T1000 (cell line): ENCODE measurements at regions not wholly inside any gene's neighbourhood (a gene's known extent, or its start where the extent isn't known, plus 50 kb on each side); places are given as distances from the start of the nearest gene placed in this dataset.
"Not testable (repeated sequence)": the region's sequence is repeated elsewhere in the genome, so short reads cannot be mapped to it uniquely, and the experiment has no call there.

Experiments
- DNase-seq: peaks from one replicate; lab custom pipeline; 2025; ENCODE audit warnings: mixed read lengths; lab: John Stamatoyannopoulos, UW

- DNase-seq = no peak
Observed at GRCh38 chr2:59250307-59250677, 1009.2 kb upstream of the FANCL start.

GRCh38 chr2:59249441-59250306 is 1008.5 kb upstream of the FANCL start:
- DNase-seq = no peak

DNA sequence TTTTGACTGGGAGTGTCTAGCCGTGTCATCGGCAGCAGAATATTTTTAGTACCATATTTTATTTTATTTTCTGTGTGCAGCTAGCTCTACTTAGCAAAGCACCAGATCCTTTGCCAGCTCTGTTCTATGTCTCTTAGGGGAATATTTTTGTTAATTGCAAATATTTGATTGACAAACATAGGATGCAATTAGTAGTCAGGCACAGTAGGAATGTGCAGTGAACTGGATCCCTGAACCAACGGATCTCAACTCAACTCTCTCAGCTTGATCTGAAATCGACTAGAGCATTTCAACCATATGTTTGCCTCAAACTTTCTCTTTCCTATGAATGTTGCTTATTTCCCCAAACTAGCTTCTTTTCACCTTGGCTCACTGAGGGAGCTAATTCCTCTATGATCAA is 998.0 kb upstream of the FANCL start:
- DNase-seq = no peak

DNA sequence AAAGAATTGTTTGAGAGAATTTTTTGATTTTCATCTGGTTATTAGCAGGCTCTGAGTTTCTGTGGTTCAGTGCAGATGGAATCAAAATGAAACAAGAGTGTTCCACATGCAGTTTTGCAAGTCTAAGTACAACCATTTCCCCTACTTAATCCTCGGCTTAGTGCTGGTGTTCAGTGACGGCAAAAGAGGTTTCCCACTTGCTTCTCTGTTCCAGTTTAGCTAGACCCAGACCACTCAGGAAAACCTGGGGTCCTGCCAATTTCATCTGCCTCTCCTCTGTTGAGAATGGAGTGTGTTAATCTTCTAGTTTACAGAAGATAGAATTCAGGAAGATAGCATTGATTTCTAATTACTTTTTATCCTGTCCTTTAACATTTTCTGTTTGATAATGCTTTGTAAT is 996.2 kb upstream of the FANCL start:
- no peak for DNase-seq

DNA sequence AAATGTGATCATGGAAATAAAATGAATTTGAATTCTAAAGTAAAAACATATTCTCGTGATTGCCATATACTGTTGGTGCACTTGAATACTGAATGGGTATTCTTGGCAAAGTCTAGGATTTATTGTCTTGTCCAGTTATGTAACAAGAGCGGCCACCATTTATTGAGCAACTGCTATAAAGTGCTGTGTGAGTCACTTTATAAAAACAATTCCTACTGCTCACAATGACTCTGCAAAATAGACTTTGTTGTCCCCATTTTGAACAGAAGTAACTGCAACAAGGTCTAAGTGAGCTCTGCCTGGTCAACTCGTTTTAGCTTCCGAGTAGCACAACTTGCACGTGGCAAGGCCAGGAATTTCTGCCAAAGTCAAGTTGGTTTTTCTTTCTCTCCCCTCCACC is 995.6 kb upstream of the FANCL start:
- no peak for DNase-seq

- no peak for DNase-seq
Observed at GRCh38 chr2:59233920-59234319, 992.8 kb upstream of the FANCL start.

DNA sequence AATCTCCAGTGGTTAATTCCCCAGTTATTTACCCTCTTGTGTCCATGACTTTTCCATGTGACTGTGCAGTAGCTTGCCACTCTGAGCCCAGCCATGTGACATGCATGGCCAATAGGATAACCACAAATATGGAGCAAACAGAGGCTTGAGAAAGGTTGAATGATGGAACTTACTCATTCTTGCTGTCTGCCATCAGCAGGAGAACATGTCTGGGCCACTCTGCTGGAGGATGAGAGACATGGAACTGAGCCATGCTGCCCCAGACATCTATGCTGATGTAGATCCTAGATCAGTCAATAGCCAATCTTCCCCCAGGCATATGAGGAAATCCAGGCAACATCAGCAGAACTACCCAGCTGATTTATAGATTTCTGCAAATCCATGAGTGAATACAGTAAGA is 992.3 kb upstream of the FANCL start:
- no peak for DNase-seq

GRCh38 chr2:59232394-59233165 is 991.5 kb upstream of the FANCL start:
- DNase-seq = no peak

DNA sequence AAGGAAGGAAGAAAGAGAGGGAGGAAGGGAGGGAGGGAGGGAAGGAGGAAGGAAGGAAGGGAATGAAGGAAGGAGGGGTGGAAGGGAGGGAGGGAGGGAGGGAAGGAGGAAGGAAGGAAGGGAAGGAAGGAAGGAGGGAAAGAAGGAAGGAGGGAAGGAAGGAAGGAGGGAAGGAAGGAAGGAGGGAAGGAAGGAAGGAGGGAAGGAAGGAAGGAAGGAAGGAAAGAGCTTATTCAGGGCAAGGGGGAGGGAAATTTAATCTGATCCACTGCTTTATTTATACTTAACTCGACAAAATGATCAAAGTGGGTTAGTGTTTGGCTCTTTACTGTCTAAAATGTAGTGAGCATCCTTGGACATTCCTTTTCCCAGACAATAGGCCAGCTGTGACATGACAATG is 985.2 kb upstream of the FANCL start:
- not testable (repeated sequence) for DNase-seq

- no peak for DNase-seq
Observed at GRCh38 chr2:59223742-59224141, 982.6 kb upstream of the FANCL start.

GRCh38 chr2:59217360-59217759 is 976.2 kb upstream of the FANCL start:
- no peak for DNase-seq

DNA sequence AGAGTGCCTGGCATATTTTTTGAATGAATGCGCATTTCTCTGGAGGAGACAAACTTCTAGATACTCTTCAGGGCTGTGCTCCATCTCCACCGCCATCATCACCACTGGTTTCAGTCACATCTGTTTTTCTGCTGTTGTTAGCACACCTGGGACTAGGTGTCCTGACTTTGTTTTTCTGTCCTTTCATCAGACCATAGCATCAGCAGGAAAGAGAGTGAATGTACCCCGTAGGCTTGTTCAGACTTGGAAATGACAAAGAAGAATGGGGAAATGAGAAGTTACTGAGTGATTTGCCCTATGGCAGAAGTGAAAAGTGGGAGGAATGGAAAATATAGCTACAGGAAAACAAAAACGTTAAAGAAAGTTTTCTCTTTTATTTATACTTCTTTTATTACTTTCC is 965.2 kb upstream of the FANCL start:
- no peak for DNase-seq

DNA sequence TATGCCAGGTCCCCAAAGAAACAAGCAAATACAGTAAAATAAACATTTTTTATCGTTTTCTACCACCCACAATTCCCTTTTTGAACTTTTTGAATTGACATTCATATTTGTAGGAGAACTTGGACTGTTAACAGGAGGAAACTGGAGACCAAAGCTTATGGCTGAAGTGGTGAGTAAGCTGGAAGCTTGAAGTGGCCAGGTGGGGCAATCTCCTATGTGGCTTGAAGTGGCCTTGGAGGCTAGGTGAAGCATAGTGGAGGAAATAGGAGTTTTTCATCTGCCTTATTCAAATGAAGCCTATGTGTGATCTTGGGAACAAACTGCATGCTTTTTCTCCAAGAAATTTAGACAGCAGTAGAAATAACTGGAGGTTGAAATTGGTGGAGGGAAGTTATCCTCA is 962.9 kb upstream of the FANCL start:
- DNase-seq = no peak

GRCh38 chr2:59196491-59196890 is 955.4 kb upstream of the FANCL start:
- DNase-seq = peak; percentile 1

DNA sequence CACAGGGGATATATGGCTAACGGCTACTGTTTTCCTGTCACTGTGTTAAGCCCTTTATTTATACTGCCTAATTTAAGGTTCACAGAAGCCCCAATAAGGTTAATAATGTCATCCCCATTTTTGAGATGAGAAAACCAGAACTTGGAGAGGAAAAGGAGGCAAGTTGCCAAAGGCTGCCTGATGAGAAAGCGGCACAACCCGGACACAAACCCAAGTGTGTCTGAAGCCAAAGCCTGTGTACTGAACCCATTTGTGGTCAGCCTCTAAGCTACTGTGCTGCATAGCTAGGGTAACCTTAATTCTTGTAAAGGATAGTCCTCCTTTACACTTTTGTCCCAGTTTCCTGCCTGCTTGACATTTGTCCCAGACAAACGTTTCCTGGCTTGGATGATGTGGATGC is 954.7 kb upstream of the FANCL start:
- no peak for DNase-seq

GRCh38 chr2:59191781-59192180 is 950.7 kb upstream of the FANCL start:
- DNase-seq = no peak

DNA sequence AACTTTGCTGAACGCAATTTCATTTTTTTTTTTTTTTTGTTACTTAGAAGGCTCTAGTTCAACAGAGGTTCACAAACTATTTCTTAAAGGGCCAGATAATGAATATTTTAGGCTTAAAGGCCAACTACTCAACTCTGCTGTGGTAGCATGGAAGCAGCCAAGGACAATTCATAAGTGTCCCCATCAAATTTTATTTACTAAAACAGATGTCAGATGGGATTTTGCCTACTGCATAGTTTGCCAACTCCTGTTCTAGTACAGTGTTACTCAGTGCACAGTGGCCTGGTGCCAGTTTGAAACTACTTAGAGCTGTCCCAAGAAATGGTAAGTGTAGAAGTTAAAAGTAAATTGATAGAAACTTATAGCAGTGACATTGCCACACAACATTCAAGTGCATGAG is 949.4 kb upstream of the FANCL start:
- DNase-seq = no peak

- DNase-seq = peak; percentile 6
Observed at GRCh38 chr2:59184276-59185020, 943.3 kb upstream of the FANCL start.

DNA sequence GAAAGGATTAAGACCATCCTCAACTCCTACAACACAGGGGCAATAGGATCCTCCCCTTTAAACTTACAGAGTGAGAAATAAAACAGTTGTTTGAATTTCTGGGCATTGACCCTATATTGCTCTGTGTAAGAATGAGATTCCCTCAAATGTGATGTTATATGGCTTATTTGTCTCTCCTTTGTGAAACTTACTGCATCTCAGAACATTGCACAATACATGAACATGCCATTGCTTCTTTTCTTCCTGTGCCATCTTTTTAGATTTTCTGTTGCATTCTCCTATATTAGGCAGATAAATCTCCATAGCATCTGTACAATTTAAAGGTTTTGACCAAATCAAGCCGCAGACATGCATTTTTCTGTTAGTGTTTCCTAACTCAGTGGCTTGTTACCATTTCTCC is 941.9 kb upstream of the FANCL start:
- no peak for DNase-seq

GRCh38 chr2:59182249-59182648 is 941.1 kb upstream of the FANCL start:
- no peak for DNase-seq

GRCh38 chr2:59181347-59181746 is 940.2 kb upstream of the FANCL start:
- DNase-seq = no peak

GRCh38 chr2:59180621-59181020 is 939.5 kb upstream of the FANCL start:
- no peak for DNase-seq

GRCh38 chr2:59180111-59180510 is 939.0 kb upstream of the FANCL start:
- no peak for DNase-seq
